BJ (cell line): ENCODE measurements at regions not wholly inside any gene's neighbourhood (a gene's known extent, or its start where the extent isn't known, plus 50 kb on each side); places are given as distances from the start of the nearest gene placed in this dataset.

Source experiments
- CTCF ChIA-PET: fragments of 350-600 bp; formaldehyde crosslinking; extraction: SDS; loops from one replicate; lab custom pipeline; 2021; ENCODE audit warnings: antibody characterized with exemption, inconsistent platforms; lab: Yijun Ruan, JAX
- POLR2A ChIA-PET: fragments of 300-600 bp; sonication (Branson Sonifier 250); formaldehyde crosslinking; extraction: SDS; loops from one replicate; lab custom pipeline; 2021; ENCODE audit warnings: antibody characterized with exemption; lab: Charles Lee
- DNase-seq: peaks from one replicate; pipeline ENCODE4 v3.0.0-alpha.2; 2011; ENCODE audit warnings: low read depth
- H3K27me3 ChIP-seq: 2 replicates; pipeline ENCODE4 v1.6.0; 2011; ENCODE audit warnings: low read length; ENCODE audit not compliant: control insufficient read depth, insufficient read depth
- H3K36me3 ChIP-seq: 2 replicates; pipeline ENCODE4 v1.5.1; 2011; ENCODE audit warnings: low read length; ENCODE audit not compliant: control insufficient read depth, insufficient read depth
- H3K4me3 ChIP-seq: 2 replicates; pipeline ENCODE4 v1.5.1; 2011; ENCODE audit warnings: low read depth, mild to moderate bottlenecking, control low read depth, low read length
- TF ChIP-seq, protein P1 (sequence below): IDR thresholded peaks from 2 replicates; pipeline ENCODE4 v1.5.1; 2011; ENCODE audit warnings: low read depth, mild to moderate bottlenecking, control low read depth, inconsistent platforms, low read length, moderate library complexity; ENCODE audit not compliant: insufficient read depth

GRCh38 chr2:103805746-103806145 is 1043.9 kb downstream of the TMEM182 start:
- Histone ChIP-seq H3K4me3 (no peak overlapping the region), H3K36me3 (no peaks in the 10 kb centered on the region), H3K27me3 (no peaks in the 10 kb centered on the region)
- POLR2A ChIA-PET: no interaction called here
- TF ChIP-seq, protein P1, sequence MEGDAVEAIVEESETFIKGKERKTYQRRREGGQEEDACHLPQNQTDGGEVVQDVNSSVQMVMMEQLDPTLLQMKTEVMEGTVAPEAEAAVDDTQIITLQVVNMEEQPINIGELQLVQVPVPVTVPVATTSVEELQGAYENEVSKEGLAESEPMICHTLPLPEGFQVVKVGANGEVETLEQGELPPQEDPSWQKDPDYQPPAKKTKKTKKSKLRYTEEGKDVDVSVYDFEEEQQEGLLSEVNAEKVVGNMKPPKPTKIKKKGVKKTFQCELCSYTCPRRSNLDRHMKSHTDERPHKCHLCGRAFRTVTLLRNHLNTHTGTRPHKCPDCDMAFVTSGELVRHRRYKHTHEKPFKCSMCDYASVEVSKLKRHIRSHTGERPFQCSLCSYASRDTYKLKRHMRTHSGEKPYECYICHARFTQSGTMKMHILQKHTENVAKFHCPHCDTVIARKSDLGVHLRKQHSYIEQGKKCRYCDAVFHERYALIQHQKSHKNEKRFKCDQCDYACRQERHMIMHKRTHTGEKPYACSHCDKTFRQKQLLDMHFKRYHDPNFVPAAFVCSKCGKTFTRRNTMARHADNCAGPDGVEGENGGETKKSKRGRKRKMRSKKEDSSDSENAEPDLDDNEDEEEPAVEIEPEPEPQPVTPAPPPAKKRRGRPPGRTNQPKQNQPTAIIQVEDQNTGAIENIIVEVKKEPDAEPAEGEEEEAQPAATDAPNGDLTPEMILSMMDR: no peak
- no peak for DNase-seq
- CTCF ChIA-PET: interaction anchor here (0.7 kb wide), 1 partner anchor 636 kb away, joined by 3 read pairs; no protein-coding TSS in a partner anchor

GRCh38 chr2:103808814-103809213 is 1045.1 kb upstream of the POU3F3 start:
- ChIA-PET POLR2A (no interaction called here), CTCF (no interaction called here)
- Histone ChIP-seq H3K4me3 (no peak overlapping the region), H3K36me3 (no peaks in the 10 kb centered on the region), H3K27me3 (no peaks in the 10 kb centered on the region)
- no peak for DNase-seq
- TF ChIP-seq, protein P1: no peak

GRCh38 chr2:103809415-103809814 is 1044.5 kb upstream of the POU3F3 start:
- no peak overlapping the region for H3K4me3 ChIP-seq
- H3K27me3 ChIP-seq: no peaks in the 10 kb centered on the region
- DNase-seq: no peak
- ChIA-PET POLR2A (no interaction called here), CTCF (no interaction called here)
- TF ChIP-seq, protein P1: no peak
- H3K36me3 ChIP-seq: no peaks in the 10 kb centered on the region

DNA sequence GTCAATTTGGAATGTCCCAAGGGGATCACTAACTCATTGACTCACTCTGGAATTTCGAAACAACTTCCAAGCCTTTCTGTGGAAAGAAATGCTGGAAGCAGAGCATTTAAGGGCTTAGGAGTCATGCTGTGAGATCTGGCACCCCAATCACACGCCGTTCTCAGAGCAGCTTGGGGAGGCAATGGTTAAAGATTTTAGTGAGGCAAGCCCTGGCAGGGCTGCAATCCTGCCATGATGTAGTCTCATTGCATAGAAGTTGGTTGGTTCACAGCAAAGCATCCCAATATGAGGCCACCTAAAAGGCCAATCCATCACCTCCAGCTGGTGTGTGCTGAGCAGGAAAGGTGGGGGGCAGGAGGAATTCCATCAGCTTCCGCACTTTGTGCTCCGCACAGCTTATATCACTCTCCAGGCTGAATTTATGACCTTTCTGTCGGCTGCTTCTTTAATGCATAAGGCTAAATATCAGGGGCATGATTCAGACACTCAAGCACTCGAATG is 1043.9 kb upstream of the POU3F3 start:
- no peaks in the 10 kb centered on the region for H3K36me3 ChIP-seq
- CTCF ChIA-PET: no interaction called here
- POLR2A ChIA-PET: no interaction called here
- H3K27me3 ChIP-seq: no peaks in the 10 kb centered on the region
- no peak overlapping the region for H3K4me3 ChIP-seq
- DNase-seq: no peak
- TF ChIP-seq, protein P1: no peak

DNA sequence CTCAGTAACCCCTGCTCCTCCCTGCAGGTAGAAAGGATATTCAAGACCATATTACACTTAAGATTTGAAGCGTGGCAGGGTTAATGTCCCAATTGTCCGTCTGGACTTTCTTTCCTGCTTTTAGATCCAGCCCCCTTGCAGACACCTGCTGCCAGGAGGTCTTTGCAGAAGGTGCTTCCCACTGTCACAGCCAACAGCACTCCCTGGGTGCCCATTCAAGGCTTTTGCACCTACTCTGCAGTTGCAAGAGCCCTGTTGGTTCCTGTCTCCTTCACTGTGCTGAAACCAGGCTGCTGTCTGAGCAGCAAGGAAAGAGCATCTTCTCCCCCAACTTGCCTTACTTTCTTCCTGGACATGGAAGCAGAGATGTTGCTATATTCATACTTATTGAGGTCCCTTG is 1043.0 kb upstream of the POU3F3 start:
- H3K4me3 ChIP-seq: no peak overlapping the region
- H3K27me3 ChIP-seq: no peaks in the 10 kb centered on the region
- no peaks in the 10 kb centered on the region for H3K36me3 ChIP-seq
- DNase-seq: no peak
- ChIA-PET POLR2A (no interaction called here), CTCF (no interaction called here)
- TF ChIP-seq, protein P1: no peak
